Activated naive CD4-positive, alpha-beta T cell treated with anti-CD3 and anti-CD28 coated beads, Interleukin-2, amount 10 ng/mL, durations not matched to agents 7 days and 5 days (primary cell): ENCODE measurements at regions not wholly inside any gene's neighbourhood (a gene's known extent, or its start where the extent isn't known, plus 50 kb on each side); places are given as distances from the start of the nearest gene placed in this dataset.
"Not testable (repeated sequence)": the region's sequence is repeated elsewhere in the genome, so short reads cannot be mapped to it uniquely, and the experiment has no call there.

Experiments
- CTCF ChIA-PET: fragments of 350-600 bp; sonication (Branson Sonifier 250); formaldehyde crosslinking; loops from one replicate; lab custom pipeline; 2021; ENCODE audit warnings: antibody characterized with exemption; lab: Charles Lee
- DNase-seq: peaks from one replicate; pipeline ENCODE4 v3.0.0-alpha.2; 2020
- H3K27ac Mint-ChIP-seq: one replicate; pipeline ENCODE4 v1.8.0; 2021; ENCODE audit warnings: mild to moderate bottlenecking, moderate library complexity, mixed read lengths
- H3K27me3 Mint-ChIP-seq: one replicate; pipeline ENCODE4 v1.8.0; 2021; ENCODE audit warnings: mild to moderate bottlenecking, mixed read lengths
- H3K36me3 Mint-ChIP-seq: one replicate; pipeline ENCODE4 v1.8.0; 2021; ENCODE audit warnings: mixed read lengths
- H3K4me1 Mint-ChIP-seq: one replicate; pipeline ENCODE4 v1.8.0; 2021; ENCODE audit warnings: mixed read lengths
- H3K4me3 Mint-ChIP-seq: one replicate; pipeline ENCODE4 v1.8.0; 2021; ENCODE audit warnings: mild to moderate bottlenecking, moderate library complexity, mixed read lengths
- H3K9me3 Mint-ChIP-seq: one replicate; pipeline ENCODE4 v1.8.0; 2021; ENCODE audit warnings: mixed read lengths

DNA sequence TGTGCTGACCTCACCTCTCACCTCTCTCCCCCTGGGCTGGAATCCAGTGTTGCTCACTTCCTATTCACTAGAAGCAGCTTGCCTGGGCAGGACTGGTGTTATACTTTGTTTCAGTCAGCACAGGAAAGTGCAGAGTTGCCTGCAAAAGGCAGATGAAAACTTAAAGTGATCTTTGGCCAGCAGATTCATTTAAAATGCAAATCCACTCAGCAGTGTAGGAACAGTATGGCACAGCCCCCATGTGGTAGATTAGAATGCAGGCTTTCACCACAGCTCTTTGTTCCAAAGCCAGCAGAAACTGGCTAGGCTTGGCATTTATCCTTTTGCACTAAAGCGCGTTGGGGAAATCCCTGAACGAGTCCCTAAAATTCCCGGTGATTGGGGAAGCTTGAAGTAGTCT is 301.2 kb downstream of the OR4C45 start:
- H3K36me3 Mint-ChIP-seq, result no peaks in the 10 kb centered on the region
- peaks cover 47% of the 10 kb centered on the region for H3K9me3 Mint-ChIP-seq
- CTCF ChIA-PET, result no interaction called here
- no peaks in the 10 kb centered on the region for H3K27me3 Mint-ChIP-seq
- no peak overlapping the region for H3K27ac Mint-ChIP-seq
- H3K4me1 Mint-ChIP-seq, result no peaks in the 10 kb centered on the region
- no peak overlapping the region for H3K4me3 Mint-ChIP-seq
- no peak for DNase-seq

- H3K4me1 Mint-ChIP-seq, H3K27me3 Mint-ChIP-seq, H3K27ac Mint-ChIP-seq, CTCF ChIA-PET, DNase-seq, H3K36me3 Mint-ChIP-seq, H3K4me3 Mint-ChIP-seq: not testable (repeated sequence)
- H3K9me3 Mint-ChIP-seq, result peaks cover 41% of the 10 kb centered on the region
Observed at GRCh38 chr11:50337432-50337831, 304.8 kb downstream of the OR4C45 start.

GRCh38 chr11:50348018-50348417 is 315.3 kb downstream of the OR4C45 start:
- H3K4me3 Mint-ChIP-seq, H3K4me1 Mint-ChIP-seq, H3K9me3 Mint-ChIP-seq, DNase-seq, H3K27ac Mint-ChIP-seq, H3K36me3 Mint-ChIP-seq, H3K27me3 Mint-ChIP-seq, CTCF ChIA-PET: not testable (repeated sequence)

- no peaks in the 10 kb centered on the region for H3K4me1 Mint-ChIP-seq
- H3K9me3 Mint-ChIP-seq, result peaks cover 51% of the 10 kb centered on the region
- H3K27me3 Mint-ChIP-seq, result no peaks in the 10 kb centered on the region
- no peak overlapping the region for H3K4me3 Mint-ChIP-seq
- CTCF ChIA-PET, result no interaction called here
- no peak overlapping the region for H3K27ac Mint-ChIP-seq
- no peaks in the 10 kb centered on the region for H3K36me3 Mint-ChIP-seq
- no peak for DNase-seq
Observed at GRCh38 chr11:50379484-50379883, 346.8 kb downstream of the OR4C45 start.

DNA sequence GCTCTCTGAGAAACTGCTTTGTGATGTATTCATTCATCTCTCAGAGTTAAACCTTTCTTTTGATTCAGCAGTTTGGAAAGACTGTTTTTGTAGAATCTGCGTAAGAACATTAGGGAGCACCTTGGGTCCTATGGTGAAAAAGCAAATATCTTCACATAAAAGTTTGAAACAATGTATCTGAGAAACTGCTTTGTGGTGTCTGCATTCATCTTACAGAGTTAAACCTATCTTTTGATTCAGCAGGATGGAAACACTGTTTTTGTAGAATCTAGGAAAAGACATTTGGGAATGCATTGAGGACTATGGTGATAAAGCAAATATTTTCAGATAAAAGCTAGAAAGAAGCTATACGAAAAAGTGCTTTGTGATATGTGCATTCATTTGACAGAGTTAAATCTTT is 361.3 kb downstream of the OR4C45 start:
- Mint-ChIP-seq H3K4me1 (no peaks in the 10 kb centered on the region), H3K36me3 (no peaks in the 10 kb centered on the region), H3K9me3 (peaks cover 56% of the 10 kb centered on the region), H3K27ac (no peak overlapping the region), H3K4me3 (no peak overlapping the region), H3K27me3 (no peaks in the 10 kb centered on the region)
- CTCF ChIA-PET, result no interaction called here
- DNase-seq, result no peak

GRCh38 chr11:50412832-50413231 is 380.2 kb downstream of the OR4C45 start:
- no peaks in the 10 kb centered on the region for H3K4me1 Mint-ChIP-seq
- CTCF ChIA-PET, result no interaction called here
- no peaks in the 10 kb centered on the region for H3K36me3 Mint-ChIP-seq

DNA sequence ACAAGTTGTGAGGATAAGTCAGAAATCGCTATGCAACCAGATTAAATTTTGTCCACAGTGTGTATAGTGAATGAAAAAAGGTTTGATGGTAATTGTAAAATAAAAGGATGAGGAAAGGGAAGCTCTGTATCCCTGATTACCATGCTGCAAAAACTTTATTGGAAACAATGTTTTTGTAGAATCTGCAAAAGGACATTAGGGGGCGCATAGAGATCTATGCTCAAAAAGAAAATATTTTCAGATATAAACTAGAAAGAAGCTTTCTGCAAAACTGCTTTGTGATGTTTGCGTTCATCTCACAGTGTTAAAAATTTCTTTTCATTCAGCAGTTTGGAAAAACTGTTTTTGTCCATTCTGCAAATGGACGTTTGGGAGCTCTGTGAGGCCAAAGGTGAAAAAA is 390.5 kb downstream of the OR4C45 start:
- CTCF ChIA-PET, result interaction anchor here (0.6 kb wide), 2 partner anchors 39 to 179 kb away, joined by 3 read pairs; no protein-coding TSS in a partner anchor
- DNase-seq, result no peak
- Mint-ChIP-seq H3K4me1 (no peaks in the 10 kb centered on the region), H3K9me3 (peaks cover 16% of the 10 kb centered on the region), H3K4me3 (no peak overlapping the region), H3K36me3 (no peaks in the 10 kb centered on the region), H3K27ac (no peak overlapping the region), H3K27me3 (no peaks in the 10 kb centered on the region)

More at GRCh38 chr11:50412832-50413231, 380.2 kb downstream of the OR4C45 start:
- peaks cover 32% of the 10 kb centered on the region for H3K9me3 Mint-ChIP-seq
- no peaks in the 10 kb centered on the region for H3K27me3 Mint-ChIP-seq
- DNase-seq, result no peak
- no peak overlapping the region for H3K4me3 Mint-ChIP-seq
- H3K27ac Mint-ChIP-seq, result no peak overlapping the region
